CD14-positive monocyte (primary cell): ENCODE measurements at regions not wholly inside any gene's neighbourhood (a gene's known extent, or its start where the extent isn't known, plus 50 kb on each side); places are given as distances from the start of the nearest gene placed in this dataset.
A peak's percentile ranks its signal among the peaks of the same experiment; 100 is the strongest.
"Not testable (repeated sequence)": the region's sequence is repeated elsewhere in the genome, so short reads cannot be mapped to it uniquely, and the experiment has no call there.

Experiments
- DNase-seq, 3 donors: peaks; one replicate each; pipeline ENCODE4 v3.0.0-alpha.2; 2011 to 2022
- H2AFZ ChIP-seq: 2 replicates; pipeline ENCODE4 v1.6.0; 2012; ENCODE audit warnings: mild to moderate bottlenecking, low read depth, low read length, inconsistent platforms; ENCODE audit not compliant: insufficient read depth, poor library complexity, severe bottlenecking
- H3K27ac ChIP-seq, 2 donors: 1 replicate in 1 of 2; 2 replicates in 1 of 2; pipeline ENCODE4 v1.5.1; 2012 to 2013; ENCODE audit warnings: low read length in 2 of 2, control low read depth in 1 of 2, inconsistent platforms in 1 of 2, low read depth in 1 of 2, mild to moderate bottlenecking in 1 of 2
- H3K27me3 ChIP-seq, 2 donors: one replicate each; pipeline versions ENCODE4 v1.6.0 to v1.6.1; 2011 to 2013; ENCODE audit warnings: low read length in 2 of 2; ENCODE audit not compliant: control insufficient read depth in 2 of 2, insufficient read depth in 2 of 2
- H3K36me3 ChIP-seq, 2 donors: replicated peaks in 1 of 2; 1 replicate in 1 of 2; 2 replicates in 1 of 2; pipeline versions ENCODE4 v1.5.1 to v1.6.1; 2012 to 2013; ENCODE audit warnings: low read length in 2 of 2, control low read depth in 1 of 2, inconsistent platforms in 1 of 2, mild to moderate bottlenecking in 1 of 2; ENCODE audit not compliant: insufficient read depth in 2 of 2, control insufficient read depth in 1 of 2
- H3K4me1 ChIP-seq, 2 donors: 1 replicate in 1 of 2; 2 replicates in 1 of 2; pipeline versions ENCODE4 v1.5.1 to v1.6.1; 2012 to 2013; ENCODE audit warnings: low read length in 2 of 2, control low read depth in 1 of 2, inconsistent platforms in 1 of 2, mild to moderate bottlenecking in 1 of 2, moderate library complexity in 1 of 2; ENCODE audit not compliant: insufficient read depth in 2 of 2, control insufficient read depth in 1 of 2
- H3K4me2 ChIP-seq: replicated peaks from 2 replicates; pipeline ENCODE3; 2012; ENCODE audit warnings: low read length, moderate library complexity, mild to moderate bottlenecking; ENCODE audit not compliant: poor library complexity, severe bottlenecking; ENCODE audit errors: extremely low read depth
- H3K4me3 ChIP-seq, 3 experiments: fragments of 200-600 bp in 1 of 3; sonication (generic) in 1 of 3; replicated peaks in 1 of 3; 1 replicate in 2 of 3; 2 replicates in 1 of 3; pipeline ENCODE4 v1.5.1; 2011 to 2013; ENCODE audit warnings: low read length in 3 of 3, mild to moderate bottlenecking in 3 of 3, control low read depth in 2 of 3, low read depth in 2 of 3, inconsistent platforms in 1 of 3, moderate library complexity in 1 of 3
- H3K79me2 ChIP-seq: 2 replicates; pipeline ENCODE4 v1.6.0; 2012; ENCODE audit warnings: mild to moderate bottlenecking, control low read depth, inconsistent platforms, low read length, moderate library complexity; ENCODE audit not compliant: insufficient read depth
- H3K9ac ChIP-seq: 2 replicates; pipeline ENCODE4 v1.6.0; 2017; ENCODE audit warnings: low read length, mild to moderate bottlenecking; ENCODE audit not compliant: insufficient read depth, poor library complexity, severe bottlenecking
- H3K9me3 ChIP-seq, 2 donors: replicated peaks in 1 of 2; 1 replicate in 1 of 2; 2 replicates in 1 of 2; pipeline versions ENCODE4 v1.5.1 to v1.6.1; 2012 to 2013; ENCODE audit warnings: low read length in 2 of 2, control low read depth in 1 of 2; ENCODE audit not compliant: control insufficient read depth in 1 of 2, insufficient read depth in 1 of 2
- H4K20me1 ChIP-seq: 2 replicates; pipeline ENCODE4 v1.6.0; 2012; ENCODE audit warnings: mild to moderate bottlenecking, low read length, control low read depth, moderate library complexity; ENCODE audit not compliant: insufficient read depth
- H3K27ac Mint-ChIP-seq, 7 donors: one replicate each; pipeline ENCODE4 v1.8.0; 2020; ENCODE audit warnings: mild to moderate bottlenecking in 7 of 7, mixed read lengths in 7 of 7, moderate library complexity in 6 of 7, inconsistent platforms in 2 of 7
- H3K27me3 Mint-ChIP-seq, 3 donors: one replicate each; pipeline ENCODE4 v1.8.0; 2021 to 2022; ENCODE audit warnings: low read depth in 3 of 3, mild to moderate bottlenecking in 3 of 3, mixed read lengths in 3 of 3, moderate library complexity in 3 of 3, inconsistent platforms in 1 of 3
- H3K36me3 Mint-ChIP-seq, 2 donors: one replicate each; pipeline ENCODE4 v1.8.0; 2020; ENCODE audit warnings: mixed read lengths in 2 of 2, inconsistent platforms in 1 of 2, mild to moderate bottlenecking in 1 of 2
- H3K4me1 Mint-ChIP-seq: one replicate; pipeline ENCODE4 v1.8.0; 2020; ENCODE audit warnings: mild to moderate bottlenecking, mixed read lengths
- H3K4me3 Mint-ChIP-seq, 2 donors: one replicate each; pipeline ENCODE4 v1.8.0; 2020; ENCODE audit warnings: mild to moderate bottlenecking in 2 of 2, mixed read lengths in 2 of 2, moderate library complexity in 1 of 2
- H3K9me3 Mint-ChIP-seq, 7 donors: one replicate each; pipeline ENCODE4 v1.8.0; 2020 to 2022; ENCODE audit warnings: mixed read lengths in 7 of 7, mild to moderate bottlenecking in 6 of 7, moderate library complexity in 6 of 7, inconsistent platforms in 2 of 7
- CTCF ChIP-seq: fragments of 200-600 bp; IDR thresholded peaks from one replicate; pipeline ENCODE4 v1.8.0; 2022; ENCODE audit warnings: antibody characterized with exemption, mild to moderate bottlenecking
- WGBS: methylation state at CpG from one replicate; pipeline ENCODE4 v1.1.5; 2013; ENCODE audit warnings: missing lambda C conversion rate; ENCODE audit not compliant: insufficient coverage; 5-methylcytosine and 5-hydroxymethylcytosine counted together
- intact Hi-C, 2 donors: fragments of 100-400 bp; cut with micrococcal nuclease; formaldehyde crosslinking; loops; one replicate each; pipeline versions ENCODE4 v1.15.0 to v1.15.1; 2023

GRCh38 chr3:104040896-104041295 is 1325.8 kb upstream of the ALCAM start:
- H3K36me3 Mint-ChIP-seq: no peaks in the 10 kb centered on the region
- Histone ChIP-seq H3K27me3 (no peaks in the 10 kb centered on the region), H3K4me3 (no peak overlapping the region), H3K79me2 (no peaks in the 10 kb centered on the region), H3K9ac (no peak overlapping the region), H3K4me2 (no peak overlapping the region), H4K20me1 (no peaks in the 10 kb centered on the region), H3K27ac (no peak overlapping the region), H2AFZ (no peak overlapping the region), H3K9me3 (no peaks in the 10 kb centered on the region), H3K36me3 (no peaks in the 10 kb centered on the region), H3K4me1 (no peaks in the 10 kb centered on the region)
- peaks cover under 1 to 8% (median 6%) of the 10 kb centered on the region in 7 donors for H3K9me3 Mint-ChIP-seq
- TF ChIP-seq CTCF: no peak
- H3K27ac Mint-ChIP-seq: no peak overlapping the region
- H3K4me3 Mint-ChIP-seq: peak overlapping the region in 1 of 2 donors; percentile 11
- no peaks in the 10 kb centered on the region for H3K4me1 Mint-ChIP-seq
- no peak for DNase-seq
- no peaks in the 10 kb centered on the region for H3K27me3 Mint-ChIP-seq
- intact Hi-C loops: no loop called here

- H3K4me2 ChIP-seq, H3K27ac ChIP-seq, H3K27me3 ChIP-seq, H3K36me3 ChIP-seq, H3K4me3 Mint-ChIP-seq, H4K20me1 ChIP-seq, H3K9ac ChIP-seq, H2AFZ ChIP-seq, H3K36me3 Mint-ChIP-seq, H3K4me1 ChIP-seq, DNase-seq, H3K27me3 Mint-ChIP-seq, intact Hi-C loops, H3K4me1 Mint-ChIP-seq, H3K79me2 ChIP-seq, H3K4me3 ChIP-seq, H3K9me3 ChIP-seq, H3K27ac Mint-ChIP-seq: not testable (repeated sequence)
- WGBS: no CpG with 5 or more reads among the region's 5 CpGs
- peaks cover 0 to 11% (median 5%) of the 10 kb centered on the region in 7 donors for H3K9me3 Mint-ChIP-seq
Observed at GRCh38 chr3:104043001-104043543, 1323.6 kb upstream of the ALCAM start.
